ENCODE measurements at regions not wholly inside any gene's neighbourhood (a gene's known extent, or its start where the extent isn't known, plus 50 kb on each side); places are given as distances from the start of the nearest gene placed in this dataset.

DNA sequence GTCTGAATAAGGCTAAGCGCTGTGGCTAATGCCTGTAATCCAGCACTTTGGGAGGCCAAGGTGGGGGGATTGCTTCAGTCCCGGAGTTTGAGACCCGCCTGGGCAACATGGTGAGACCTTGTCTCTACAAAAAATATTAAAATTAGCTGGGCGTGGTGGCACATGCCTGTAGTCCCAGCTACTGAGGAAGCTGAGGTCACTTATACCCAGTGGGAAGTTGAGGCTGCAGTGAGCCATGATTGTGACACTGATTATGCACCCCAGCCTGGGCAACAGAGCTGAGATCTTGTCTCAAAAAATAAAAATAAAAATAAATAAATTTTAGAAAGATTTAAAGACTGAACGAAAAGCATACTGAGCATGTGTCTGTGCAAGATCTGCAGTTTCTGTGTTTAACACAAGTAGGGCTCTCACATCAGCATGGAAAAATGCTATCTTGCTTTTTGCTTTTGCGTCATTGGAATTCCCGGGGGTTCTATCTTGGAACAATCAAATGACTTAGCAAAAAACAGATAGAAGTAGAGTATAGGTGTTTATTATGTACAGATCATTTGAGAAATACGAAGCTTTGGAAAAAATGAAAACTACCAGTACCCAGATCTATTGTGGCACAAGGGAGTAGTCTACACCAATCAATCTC lies 161.9 kb downstream of the CAPZA3 start:
- DNase-seq (ENCODE audit: low spot score), result no peak

DNA sequence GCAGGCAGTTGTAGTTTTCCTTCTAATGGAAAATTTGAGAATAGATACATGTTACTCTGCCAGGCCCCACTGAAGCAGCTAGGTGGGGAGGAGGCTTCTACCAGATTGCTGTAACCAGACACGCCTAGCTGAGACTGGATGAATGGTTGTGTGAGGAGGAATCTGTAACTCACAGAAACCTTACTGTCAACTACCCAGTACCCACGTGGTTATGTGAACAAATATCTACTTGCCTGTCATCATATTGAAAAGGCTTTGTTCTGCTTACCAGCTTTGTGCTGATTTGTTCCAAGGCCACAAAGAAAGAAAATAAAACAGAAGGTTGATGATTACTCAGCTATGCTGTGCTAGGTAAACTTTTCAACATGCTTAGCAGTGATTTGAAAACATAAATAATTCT lies 167.2 kb downstream of the CAPZA3 start:
- no peak for DNase-seq (ENCODE audit: low spot score)

DNA sequence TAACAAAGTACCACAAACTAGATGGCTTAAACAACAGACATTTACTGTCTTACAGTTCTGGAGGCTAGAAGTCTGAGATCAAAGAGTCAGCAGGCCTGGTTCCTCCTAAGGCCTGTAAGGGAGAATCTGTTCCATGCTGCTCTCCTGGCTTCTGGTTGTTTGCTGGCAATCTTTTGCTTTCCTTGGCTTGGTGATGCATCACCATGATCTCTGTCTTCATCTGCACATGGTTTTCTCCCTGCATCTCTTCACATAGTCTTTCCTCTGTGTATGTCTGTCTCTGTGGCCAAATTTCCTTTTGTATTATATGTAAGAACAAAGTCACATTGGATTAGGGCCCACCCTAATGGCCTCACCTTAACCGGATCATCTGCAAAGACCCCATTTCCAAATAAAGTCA lies 168.5 kb downstream of the CAPZA3 start:
- no peak for DNase-seq (ENCODE audit: low spot score)

DNA sequence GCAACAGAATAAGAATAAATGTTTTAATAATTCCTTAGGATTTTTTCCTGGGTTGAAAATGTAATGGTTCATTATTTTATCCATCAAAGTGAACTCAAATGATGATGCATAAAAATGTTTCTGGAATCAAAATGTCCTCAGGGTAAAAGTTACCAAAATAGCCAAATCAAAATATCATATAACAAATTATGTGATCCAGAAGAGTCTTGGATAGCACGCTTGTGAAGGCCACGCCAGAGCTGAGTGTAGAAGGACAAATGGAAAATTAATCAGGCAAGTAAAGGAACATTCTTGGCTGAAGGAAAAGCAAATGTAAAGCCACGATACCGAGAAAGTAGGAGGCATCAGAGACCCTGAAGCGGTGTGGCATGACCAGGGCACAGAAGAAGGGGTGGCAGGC lies 169.2 kb downstream of the CAPZA3 start:
- DNase-seq (ENCODE audit: low spot score), result no peak

DNA sequence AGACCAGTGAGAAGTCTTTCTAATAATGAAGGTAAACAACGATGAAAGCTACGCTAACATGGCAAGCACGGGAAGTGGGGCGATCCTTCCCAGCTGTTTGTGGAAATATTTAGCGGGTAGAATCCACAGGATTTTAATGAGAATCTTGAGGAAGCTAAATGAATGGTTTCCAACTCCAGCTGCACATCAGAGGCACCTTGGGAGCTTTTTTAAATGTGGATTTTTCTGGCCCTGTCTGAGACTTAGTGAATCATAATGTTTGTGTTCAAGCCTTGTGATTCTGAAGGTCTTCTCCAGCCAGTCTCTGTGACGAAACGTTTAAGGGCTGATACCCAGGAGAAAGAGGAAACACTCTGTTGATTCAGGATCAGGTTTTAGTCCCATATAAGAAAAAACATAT lies 169.8 kb downstream of the CAPZA3 start:
- DNase-seq (ENCODE audit: low spot score), result no peak

DNA sequence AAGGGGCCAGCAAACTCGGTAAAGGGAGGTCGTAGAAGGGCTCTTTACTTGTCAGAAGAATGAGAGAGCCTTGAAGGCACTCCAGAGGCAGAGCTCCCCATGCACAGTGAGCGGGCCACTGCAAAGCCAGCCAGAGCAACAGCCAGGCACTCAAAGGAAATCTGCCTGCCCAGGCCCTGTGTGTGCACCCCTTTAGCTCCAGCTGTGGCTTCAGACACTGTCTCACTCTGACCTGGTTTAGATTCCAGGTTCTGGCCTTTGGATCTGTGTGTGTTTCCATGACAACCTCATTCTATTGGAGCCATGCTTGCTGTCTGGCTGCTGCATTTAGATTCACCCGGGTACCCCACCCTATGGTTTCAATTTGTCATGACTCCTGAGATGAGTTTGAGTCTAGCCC lies 170.3 kb downstream of the CAPZA3 start:
- no peak for DNase-seq (ENCODE audit: low spot score)

DNA sequence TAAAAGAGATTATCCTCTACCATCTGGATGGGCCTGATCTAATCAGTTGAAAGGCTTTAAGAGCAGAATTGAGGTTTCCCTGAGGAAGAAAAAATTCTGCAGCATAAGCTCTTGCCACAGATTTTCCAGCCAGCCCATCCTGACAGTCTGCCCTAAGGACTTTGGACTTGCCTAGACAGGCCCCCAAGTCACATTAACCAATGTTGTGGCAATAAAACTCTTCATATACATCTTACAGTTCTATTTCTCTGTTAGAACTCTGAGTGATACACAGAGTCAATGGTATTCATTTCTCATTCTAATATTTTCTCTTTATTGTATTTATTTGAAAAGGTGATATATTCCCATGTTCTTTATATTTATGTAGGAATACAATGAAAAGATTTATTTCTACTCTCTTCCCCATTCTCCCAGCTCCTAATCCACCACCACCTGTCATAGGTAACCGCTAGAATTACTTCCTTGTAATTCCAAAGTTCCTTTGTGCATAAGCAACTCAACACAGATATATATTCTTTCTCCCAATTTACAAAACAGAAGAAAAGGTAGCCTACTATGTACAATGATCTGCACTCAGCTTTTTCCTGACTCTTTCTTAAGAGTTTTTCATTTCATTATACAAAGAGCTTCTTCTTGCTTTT lies 182.1 kb downstream of the CAPZA3 start:
- DNase-seq (ENCODE audit: low spot score), result no peak

DNA sequence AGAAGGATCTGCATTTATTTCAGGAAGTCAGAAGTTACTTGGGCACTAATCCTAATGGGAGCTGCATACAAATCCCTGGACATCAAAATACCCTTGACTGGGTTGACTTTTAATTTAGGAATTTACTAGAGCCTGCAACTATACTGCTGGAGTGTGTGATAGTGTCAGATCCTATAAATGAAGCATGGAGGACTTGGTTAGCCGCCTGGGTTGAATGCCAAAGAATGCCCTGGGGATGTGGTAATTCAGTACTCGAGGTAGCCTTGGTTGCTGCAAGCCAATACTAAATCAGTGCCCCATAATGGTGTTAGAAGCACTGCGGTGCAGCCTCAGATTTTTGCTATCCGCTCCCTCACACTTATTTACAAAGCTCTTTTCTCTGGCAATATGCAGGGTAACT lies 184.9 kb downstream of the CAPZA3 start:
- no peak for DNase-seq (ENCODE audit: low spot score)

DNA sequence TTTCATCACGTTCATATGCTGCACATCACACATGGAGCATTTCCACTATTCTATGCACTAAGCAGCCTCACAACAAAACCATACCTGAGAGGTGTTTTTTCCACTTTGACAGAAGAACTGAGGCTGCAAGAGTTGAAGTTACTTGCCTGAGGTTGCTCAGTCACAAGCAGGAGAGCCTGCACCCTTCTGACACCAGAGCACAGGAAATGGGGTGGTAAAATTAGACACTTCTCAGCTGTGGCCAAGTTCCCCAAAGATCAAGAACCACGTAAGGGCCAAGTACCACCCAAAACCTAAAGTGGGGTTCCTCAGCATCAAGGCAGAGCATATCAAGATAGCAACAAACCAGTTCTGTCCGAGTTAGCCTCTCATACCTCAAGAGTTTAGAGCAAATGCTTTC lies 185.8 kb downstream of the CAPZA3 start:
- no peak for DNase-seq (ENCODE audit: low spot score)

DNA sequence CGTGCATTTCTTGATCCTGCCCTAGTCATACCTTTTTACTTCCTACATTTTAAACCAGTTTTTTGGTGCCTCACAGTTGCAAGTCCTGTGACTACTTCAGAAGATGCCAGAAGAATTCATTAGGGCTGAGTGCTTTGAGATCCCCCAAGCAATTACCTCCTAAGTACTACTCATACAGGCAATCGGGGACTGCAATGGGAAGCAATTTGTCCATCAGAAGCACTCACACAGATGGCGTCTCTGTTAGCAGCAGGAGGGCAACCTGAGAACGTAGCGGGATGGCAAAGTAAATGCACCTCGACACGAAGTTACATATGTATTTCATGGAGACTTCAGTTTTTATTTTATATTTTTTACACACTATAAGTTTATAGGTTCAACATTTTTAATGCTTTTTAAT lies 188.3 kb downstream of the CAPZA3 start:
- DNase-seq (ENCODE audit: low spot score), result no peak

DNA sequence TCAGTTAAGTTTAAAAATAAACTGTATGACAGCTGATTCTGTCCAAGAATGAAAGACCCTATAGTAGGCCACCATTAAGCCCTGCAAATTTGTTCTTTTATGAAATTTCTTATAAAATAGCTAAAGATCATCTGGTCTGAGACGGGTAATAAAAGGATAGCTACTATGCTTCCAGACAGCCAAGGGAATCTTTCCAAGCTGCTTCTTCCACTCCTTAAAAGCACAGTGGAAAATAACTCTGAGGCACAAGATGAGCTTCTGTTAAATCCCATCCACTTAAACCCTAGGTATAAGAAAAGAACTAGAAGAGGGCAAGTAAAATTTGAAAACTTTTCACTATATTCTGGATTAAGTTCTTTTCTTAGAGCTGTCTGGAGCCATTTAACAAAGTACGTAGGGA lies 194.3 kb downstream of the CAPZA3 start:
- no peak for DNase-seq (ENCODE audit: low spot score)

DNA sequence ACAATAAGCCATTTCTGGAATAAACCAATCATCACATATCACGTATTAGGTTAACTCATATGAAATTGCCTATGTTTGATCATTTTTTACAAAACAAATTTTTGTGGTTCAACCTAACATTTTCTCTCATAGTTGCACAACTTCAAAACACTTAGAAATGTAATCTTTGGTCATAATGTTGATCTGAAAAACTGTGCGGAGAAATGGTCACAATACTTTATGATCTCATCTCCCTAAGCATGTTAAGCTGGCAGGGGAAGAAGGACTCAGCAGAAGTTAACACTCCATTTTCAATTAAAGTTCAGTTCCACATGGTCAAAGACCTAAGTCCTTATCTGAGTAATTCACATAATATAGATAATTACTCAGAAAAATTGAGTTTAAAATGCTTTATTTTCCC lies 194.8 kb downstream of the CAPZA3 start:
- DNase-seq (ENCODE audit: low spot score), result no peak

DNA sequence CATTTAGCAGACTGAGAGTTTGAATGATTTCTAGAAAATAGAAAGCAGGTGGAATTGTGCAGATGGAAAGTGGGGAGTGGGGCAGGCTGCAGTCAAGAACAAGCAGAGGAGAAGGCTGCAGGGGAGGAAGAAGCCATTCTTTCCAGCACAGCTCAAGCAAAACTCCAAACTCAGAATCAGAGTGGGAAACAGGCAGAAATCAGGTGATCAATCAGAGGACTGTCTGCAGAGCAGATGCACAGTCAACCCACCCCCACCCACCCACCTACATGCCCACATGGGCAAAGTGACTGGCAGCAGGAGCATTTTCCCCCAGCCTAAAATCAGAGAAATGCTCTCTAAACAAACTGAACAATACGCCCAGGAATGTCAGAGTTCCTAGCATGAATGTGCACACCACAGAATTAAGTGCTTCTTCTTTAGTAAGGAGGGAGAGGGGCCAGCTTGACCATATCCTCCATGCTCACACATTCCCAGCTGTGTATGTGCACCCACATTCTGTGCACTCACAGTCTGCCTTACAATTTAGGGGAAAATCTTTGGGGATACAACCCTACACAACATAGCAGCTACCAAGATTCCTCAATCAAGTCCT lies 194.1 kb upstream of the PLEKHA5 start:
- DNase-seq (ENCODE audit: low spot score), result no peak

DNA sequence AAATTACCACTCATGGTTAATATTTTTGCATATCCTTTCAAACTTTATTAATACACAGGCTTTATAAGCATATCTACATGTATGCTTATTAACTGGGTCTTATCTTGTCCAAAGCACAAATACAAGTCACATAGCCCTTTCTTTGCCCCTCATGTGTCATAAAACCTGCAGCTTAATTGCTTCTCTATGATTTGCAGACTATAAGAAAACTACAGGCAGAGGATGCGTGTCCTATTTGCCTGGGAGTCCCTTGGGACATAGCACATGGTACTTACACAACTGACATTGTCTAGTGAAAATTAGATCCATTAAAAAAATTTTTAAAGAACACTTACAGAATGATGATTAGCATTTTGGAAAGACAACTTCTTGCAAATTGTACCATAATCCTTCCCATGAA lies 190.5 kb upstream of the PLEKHA5 start:
- DNase-seq (ENCODE audit: low spot score), result no peak

DNA sequence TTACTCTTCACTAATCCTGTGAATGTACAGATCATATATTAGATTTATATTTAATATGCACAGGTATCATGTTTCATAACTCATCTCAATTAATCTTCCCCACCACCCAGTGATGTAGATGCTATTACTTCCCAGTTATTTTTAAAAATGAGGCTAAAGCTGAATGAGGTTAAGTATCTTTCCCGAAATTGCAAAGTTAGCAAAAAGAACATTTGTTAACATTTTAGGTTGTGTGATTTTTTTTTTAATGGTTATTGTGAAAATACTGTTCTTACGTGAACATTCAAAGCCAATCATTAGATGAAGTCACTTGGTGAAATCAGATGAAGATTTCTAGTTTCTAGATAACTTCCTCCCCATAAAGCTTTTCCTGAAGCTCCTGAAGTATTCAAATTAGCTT lies 186.9 kb upstream of the PLEKHA5 start:
- DNase-seq (ENCODE audit: low spot score), result no peak

DNA sequence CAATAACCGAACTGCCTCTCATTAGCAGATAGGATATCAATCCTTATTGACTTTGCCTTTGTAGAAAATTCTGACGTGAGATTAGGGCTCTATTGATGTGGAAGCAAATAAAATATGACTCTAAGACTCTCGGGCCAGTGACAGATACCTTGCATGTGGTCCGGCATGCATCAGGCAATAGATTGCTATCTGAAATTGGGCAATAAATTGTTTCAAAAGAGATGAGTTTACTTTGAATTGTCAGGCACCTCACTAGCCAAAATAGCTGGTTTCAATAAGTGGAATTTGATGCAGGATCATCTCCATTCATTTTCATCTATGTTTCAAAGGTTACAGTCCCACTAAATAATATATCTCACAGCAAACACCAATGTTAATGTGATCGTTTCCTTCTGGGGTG lies 186.3 kb upstream of the PLEKHA5 start:
- DNase-seq (ENCODE audit: low spot score), result no peak

DNA sequence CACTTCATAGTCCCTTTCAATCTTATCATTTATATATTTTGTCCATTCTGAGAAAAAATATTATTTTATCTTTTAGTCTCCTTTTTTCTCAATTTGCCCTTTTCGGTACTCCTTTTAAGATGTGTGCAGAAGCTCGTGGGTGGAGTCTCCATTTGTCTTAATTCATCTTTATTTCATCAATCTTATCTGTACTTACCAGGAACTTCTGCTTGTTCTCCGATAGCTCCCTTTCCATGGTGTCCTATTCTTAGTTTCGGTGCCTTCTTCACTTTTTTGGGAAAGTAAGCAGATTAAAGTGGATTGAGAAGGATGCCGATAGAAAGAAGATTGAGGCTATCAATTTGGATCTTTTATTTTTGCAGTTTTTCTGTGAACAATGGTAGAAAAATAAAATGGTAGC lies 183.4 kb upstream of the PLEKHA5 start:
- no peak for DNase-seq (ENCODE audit: low spot score)

DNA sequence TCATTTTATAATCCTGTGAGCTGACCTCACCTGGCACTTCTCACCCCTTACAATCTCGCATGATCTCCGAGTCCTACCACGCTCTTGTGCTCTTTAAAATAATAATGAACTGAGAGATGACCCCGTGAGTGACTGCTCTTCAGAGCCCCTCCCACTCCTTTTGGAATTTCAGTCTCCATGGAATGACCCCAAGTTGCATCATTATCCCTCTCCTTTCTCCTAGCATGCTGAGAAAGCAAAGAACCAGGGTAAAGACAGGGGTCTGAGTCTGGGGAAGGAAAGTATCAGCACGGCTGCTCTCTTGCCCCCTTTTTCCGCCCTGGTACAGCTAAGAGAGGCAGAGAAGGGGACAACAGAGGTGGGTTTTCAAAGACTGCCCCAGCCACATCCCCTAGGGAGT lies 178.3 kb upstream of the PLEKHA5 start:
- no peak for DNase-seq (ENCODE audit: low spot score)

DNA sequence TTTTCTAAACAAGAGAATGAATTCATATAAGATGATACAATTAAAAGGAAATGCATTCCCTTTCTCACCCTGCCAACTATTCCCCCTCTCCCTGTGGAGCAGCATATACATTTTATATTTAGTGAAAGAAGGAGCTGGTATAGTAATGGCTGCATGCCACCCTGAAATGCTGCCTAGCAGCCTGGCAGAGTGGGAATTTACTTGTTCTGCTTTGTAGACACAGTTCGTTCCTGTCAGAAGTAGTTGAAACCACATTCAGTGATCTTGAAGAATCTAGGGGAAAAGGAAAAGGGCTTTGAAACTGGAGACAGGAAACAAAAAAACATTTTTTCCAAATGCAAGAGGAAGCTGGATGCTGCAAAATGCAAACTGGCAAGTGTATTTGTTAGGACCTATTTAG lies 176.0 kb upstream of the PLEKHA5 start:
- DNase-seq (ENCODE audit: low spot score), result peak; percentile 5

DNA sequence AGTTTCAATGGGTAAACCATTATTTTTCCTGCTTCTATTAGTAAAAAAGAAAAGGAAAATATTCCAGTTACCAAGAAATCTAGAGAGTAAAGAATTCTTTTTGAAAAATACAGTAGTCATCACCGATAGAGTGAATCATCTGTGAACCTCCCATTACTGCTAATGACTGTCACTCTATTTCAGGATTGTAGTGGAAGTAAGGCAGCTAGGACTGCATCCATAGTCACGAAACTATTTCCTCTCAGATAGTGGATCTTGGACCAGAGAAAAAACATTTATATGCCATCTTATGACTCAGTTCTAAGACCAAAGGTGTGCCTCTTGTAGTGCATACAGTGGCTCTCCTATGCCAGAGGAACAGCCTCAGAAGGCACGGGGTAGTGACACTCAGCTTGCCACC lies 173.9 kb upstream of the PLEKHA5 start:
- no peak for DNase-seq (ENCODE audit: low spot score)

DNA sequence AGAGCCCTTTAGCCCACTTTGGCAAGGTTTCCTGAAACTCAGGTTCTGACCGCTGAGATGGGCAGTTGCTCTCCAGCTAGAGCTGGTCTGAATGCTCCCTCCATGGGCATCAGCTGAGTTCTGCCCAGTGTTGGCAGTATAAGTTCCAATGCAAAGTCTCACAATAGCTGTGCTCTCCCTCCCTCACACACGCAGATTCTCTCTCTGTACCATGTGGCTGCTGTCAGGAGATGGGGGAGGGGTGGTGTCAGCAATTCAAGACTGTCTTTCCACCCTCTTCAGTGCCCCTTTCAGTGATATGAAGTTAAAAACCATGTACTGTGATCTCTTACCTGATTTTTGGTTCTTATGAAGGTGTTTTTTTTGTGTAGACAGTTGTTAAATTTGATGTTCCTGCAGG lies 164.3 kb upstream of the PLEKHA5 start:
- DNase-seq (ENCODE audit: low spot score), result no peak

DNA sequence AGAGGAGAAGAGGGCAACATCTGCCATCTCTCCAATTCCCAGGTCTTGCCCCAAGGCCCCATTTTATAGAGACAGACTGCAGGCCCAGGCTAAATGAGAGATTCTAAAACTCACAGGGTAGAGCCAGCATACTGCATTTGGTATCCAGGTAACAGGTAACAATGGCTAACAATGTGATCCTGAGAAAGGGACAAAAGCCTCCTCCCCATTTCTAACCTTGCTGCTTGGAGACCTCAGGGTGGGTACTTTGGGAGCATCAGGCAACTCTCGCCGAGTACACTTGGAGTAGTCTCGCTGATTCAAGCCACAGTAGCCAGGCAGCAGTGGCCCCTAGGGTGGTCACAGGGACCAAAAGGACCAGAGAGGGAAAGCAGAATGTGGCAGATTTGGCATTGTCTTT lies 162.6 kb upstream of the PLEKHA5 start:
- no peak for DNase-seq (ENCODE audit: low spot score)

DNA sequence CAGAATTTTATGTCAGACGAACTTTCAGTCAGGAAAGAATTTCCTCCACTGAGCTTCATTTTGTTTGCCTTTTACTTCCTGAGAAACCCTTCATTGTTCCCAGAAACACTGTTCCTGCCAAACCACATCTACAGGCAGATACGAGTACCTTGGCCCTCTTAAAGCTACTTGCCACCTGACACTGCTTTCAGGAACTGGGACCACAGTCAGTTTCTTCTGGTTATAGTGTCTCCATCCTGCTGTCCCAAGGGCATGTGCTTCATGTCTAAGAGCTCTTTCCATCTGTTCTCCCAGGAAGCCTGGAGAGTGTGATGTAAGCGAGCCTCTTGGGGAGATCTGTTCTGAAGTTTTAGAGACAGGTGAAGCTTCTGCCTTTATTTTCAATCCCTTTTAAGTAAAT lies 161.7 kb upstream of the PLEKHA5 start:
- DNase-seq (ENCODE audit: low spot score), result no peak

DNA sequence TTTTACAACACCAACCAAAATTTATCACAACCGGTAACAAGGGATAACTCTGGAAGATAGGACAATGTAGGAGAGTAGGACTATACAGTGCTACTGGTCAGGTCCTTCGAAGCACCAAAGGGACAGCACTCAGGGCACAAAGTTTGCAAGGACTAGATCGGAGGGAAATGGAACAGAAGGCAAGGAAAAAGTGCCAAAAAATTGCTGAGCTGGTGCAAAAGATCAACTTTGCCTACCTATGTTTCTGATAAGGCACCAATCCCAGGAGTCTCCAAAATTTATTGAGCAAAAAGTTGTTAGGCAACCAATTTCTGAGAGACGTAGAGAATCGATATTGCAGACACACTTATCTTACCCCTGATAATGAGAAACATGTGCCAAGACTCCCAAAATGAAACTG lies 160.0 kb upstream of the PLEKHA5 start:
- DNase-seq (ENCODE audit: low spot score), result no peak
